Breast epithelium (tissue), 3 donors: ENCODE measurements at regions not wholly inside any gene's neighbourhood (a gene's known extent, or its start where the extent isn't known, plus 50 kb on each side); places are given as distances from the start of the nearest gene placed in this dataset.

Source experiments
- CTCF ChIP-seq, 3 donors: fragments of 450-650 bp; IDR thresholded peaks; one replicate each; pipeline ENCODE4 v1.5.1; 2016 to 2017; ENCODE audit warnings: antibody characterized with exemption in 3 of 3, mild to moderate bottlenecking in 3 of 3, moderate library complexity in 3 of 3
- POLR2A ChIP-seq: fragments of 450-650 bp; IDR thresholded peaks from one replicate; pipeline ENCODE4 v1.6.1; 2016; ENCODE audit warnings: antibody characterized with exemption, mild to moderate bottlenecking, moderate library complexity
- POLR2AphosphoS5 ChIP-seq, 3 donors: sonication (generic); formaldehyde crosslinking; IDR thresholded peaks; one replicate each; pipeline ENCODE4 v1.6.1; 2017; ENCODE audit warnings: antibody characterized with exemption in 3 of 3

- TF ChIP-seq CTCF (IDR thresholded peaks at IDR 0.05): no peak
- no peak for TF ChIP-seq POLR2AphosphoS5 (IDR thresholded peaks at IDR 0.05)
- no peak for TF ChIP-seq POLR2A
Observed at GRCh38 chr2:51781691-51782090, 749.8 kb upstream of the NRXN1 start.
